BLaER1 (cell line): ENCODE measurements at regions not wholly inside any gene's neighbourhood (a gene's known extent, or its start where the extent isn't known, plus 50 kb on each side); places are given as distances from the start of the nearest gene placed in this dataset.

Source experiments
- H3K27ac ChIP-seq: shearing (Covaris generic); formaldehyde crosslinking; 2 replicates; pipeline ENCODE4 v1.8.1; 2022
- H3K27me3 ChIP-seq: shearing (Covaris generic); formaldehyde crosslinking; 2 replicates; pipeline ENCODE4 v1.8.1; 2022
- H3K36me3 ChIP-seq: shearing (Covaris generic); formaldehyde crosslinking; 2 replicates; pipeline ENCODE4 v1.8.1; 2022
- H3K4me1 ChIP-seq: shearing (Covaris generic); formaldehyde crosslinking; 2 replicates; pipeline ENCODE4 v1.8.1; 2022
- H3K4me2 ChIP-seq: shearing (Covaris generic); formaldehyde crosslinking; 2 replicates; pipeline ENCODE4 v1.8.1; 2022
- H3K4me3 ChIP-seq: shearing (Covaris generic); formaldehyde crosslinking; 2 replicates; pipeline ENCODE4 v1.8.1; 2022
- H3K9ac ChIP-seq: shearing (Covaris generic); formaldehyde crosslinking; 2 replicates; pipeline ENCODE4 v1.8.1; 2022
- H3K9me3 ChIP-seq: shearing (Covaris generic); formaldehyde crosslinking; 2 replicates; pipeline ENCODE4 v1.8.1; 2022
- H4K20me1 ChIP-seq: shearing (Covaris generic); formaldehyde crosslinking; 2 replicates; pipeline ENCODE4 v1.8.1; 2022
- Cebpa-rat ChIP-seq: shearing (Covaris generic); IDR thresholded peaks from 2 replicates; pipeline ENCODE4 v1.8.1; 2022

GRCh38 chr10:78684947-78685346 lies 383.8 kb upstream of the ZMIZ1 start:
- Histone ChIP-seq H3K36me3 (no peaks in the 10 kb centered on the region), H3K4me3 (no peak overlapping the region), H3K4me2 (no peak overlapping the region), H3K4me1 (peaks cover 31% of the 10 kb centered on the region), H3K27me3 (no peaks in the 10 kb centered on the region), H3K9ac (no peak overlapping the region), H3K9me3 (peaks cover 10% of the 10 kb centered on the region), H4K20me1 (no peaks in the 10 kb centered on the region), H3K27ac (no peak overlapping the region)
- TF ChIP-seq Cebpa-rat: no peak

GRCh38 chr10:78685466-78686103 lies 383.2 kb upstream of the ZMIZ1 start:
- H3K9me3 ChIP-seq: peaks cover 10% of the 10 kb centered on the region
- no peaks in the 10 kb centered on the region for H4K20me1 ChIP-seq
- H3K27ac ChIP-seq: no peak overlapping the region
- H3K36me3 ChIP-seq: no peaks in the 10 kb centered on the region
- TF ChIP-seq Cebpa-rat: no peak
- no peak overlapping the region for H3K9ac ChIP-seq
- H3K4me2 ChIP-seq: no peak overlapping the region
- H3K4me3 ChIP-seq: no peak overlapping the region
- peaks cover 31% of the 10 kb centered on the region for H3K4me1 ChIP-seq
- no peaks in the 10 kb centered on the region for H3K27me3 ChIP-seq

GRCh38 chr10:78686444-78687060 lies 382.2 kb upstream of the ZMIZ1 start:
- H4K20me1 ChIP-seq: no peaks in the 10 kb centered on the region
- H3K4me1 ChIP-seq: peaks cover 24% of the 10 kb centered on the region

GRCh38 chr10:78687626-78688025 lies 381.1 kb upstream of the ZMIZ1 start:
- no peaks in the 10 kb centered on the region for H3K36me3 ChIP-seq
- peaks cover 14% of the 10 kb centered on the region; the same call in 1 of the 2 replicates for H3K4me1 ChIP-seq
- no peak for TF ChIP-seq Cebpa-rat
- H3K9me3 ChIP-seq: peaks cover 8% of the 10 kb centered on the region
- H3K27ac ChIP-seq: no peak overlapping the region
- H3K27me3 ChIP-seq: no peaks in the 10 kb centered on the region
- H3K4me3 ChIP-seq: no peak overlapping the region
- H4K20me1 ChIP-seq: no peaks in the 10 kb centered on the region
- H3K9ac ChIP-seq: no peak overlapping the region
- no peak overlapping the region for H3K4me2 ChIP-seq

More at GRCh38 chr10:78686444-78687060, 382.2 kb upstream of the ZMIZ1 start:
- H3K9ac ChIP-seq: no peak overlapping the region
- H3K4me2 ChIP-seq: no peak overlapping the region
- H3K27ac ChIP-seq: no peak overlapping the region
- no peaks in the 10 kb centered on the region for H3K27me3 ChIP-seq
- H3K9me3 ChIP-seq: peaks cover 10% of the 10 kb centered on the region
- no peak overlapping the region for H3K4me3 ChIP-seq
- no peak for TF ChIP-seq Cebpa-rat
- H3K36me3 ChIP-seq: no peaks in the 10 kb centered on the region

- H3K4me2 ChIP-seq: no peak overlapping the region
- no peaks in the 10 kb centered on the region for H3K36me3 ChIP-seq
- H3K4me1 ChIP-seq: peaks cover 8% of the 10 kb centered on the region; the same call in 1 of the 2 replicates
- no peak overlapping the region for H3K4me3 ChIP-seq
- no peaks in the 10 kb centered on the region for H3K27me3 ChIP-seq
- no peak overlapping the region for H3K27ac ChIP-seq
- H4K20me1 ChIP-seq: no peaks in the 10 kb centered on the region
- H3K9ac ChIP-seq: no peak overlapping the region
- H3K9me3 ChIP-seq: 0 out of 2 replicates have a peak, but pooled peaks cover under 1% of the 10 kb centered on the region
- no peak for TF ChIP-seq Cebpa-rat
Measured at GRCh38 chr10:78688230-78688900, 380.4 kb upstream of the ZMIZ1 start.

GRCh38 chr10:78688901-78689583 lies 379.7 kb upstream of the ZMIZ1 start:
- peak overlapping the region; percentile 3; the same call in 1 of the 2 replicates for H3K4me2 ChIP-seq

GRCh38 chr10:78689584-78689935 lies 379.2 kb upstream of the ZMIZ1 start:
- H3K27me3 ChIP-seq: no peaks in the 10 kb centered on the region
- peak overlapping the region; percentile 3; the same call in 1 of the 2 replicates for H3K4me2 ChIP-seq
- no peak overlapping the region for H3K4me3 ChIP-seq
- no peaks in the 10 kb centered on the region for H4K20me1 ChIP-seq
- no peak overlapping the region for H3K27ac ChIP-seq
- H3K9me3 ChIP-seq: no peaks in the 10 kb centered on the region
- peaks cover 8% of the 10 kb centered on the region; the same call in 1 of the 2 replicates for H3K4me1 ChIP-seq
- H3K36me3 ChIP-seq: no peaks in the 10 kb centered on the region
- no peak overlapping the region for H3K9ac ChIP-seq
- no peak for TF ChIP-seq Cebpa-rat

More at GRCh38 chr10:78688901-78689583, 379.7 kb upstream of the ZMIZ1 start:
- TF ChIP-seq Cebpa-rat: no peak
- Histone ChIP-seq H3K4me1 (peaks cover 8% of the 10 kb centered on the region; the same call in 1 of the 2 replicates), H4K20me1 (no peaks in the 10 kb centered on the region), H3K4me3 (no peak overlapping the region), H3K27me3 (no peaks in the 10 kb centered on the region), H3K27ac (no peak overlapping the region), H3K9me3 (no peaks in the 10 kb centered on the region), H3K9ac (no peak overlapping the region), H3K36me3 (no peaks in the 10 kb centered on the region)

GRCh38 chr10:78690354-78691111 lies 378.2 kb upstream of the ZMIZ1 start:
- TF ChIP-seq Cebpa-rat: no peak
- Histone ChIP-seq H3K27ac (no peak overlapping the region), H4K20me1 (no peaks in the 10 kb centered on the region), H3K36me3 (no peaks in the 10 kb centered on the region), H3K4me1 (peaks cover 8% of the 10 kb centered on the region; the same call in 1 of the 2 replicates), H3K4me3 (no peak overlapping the region), H3K9me3 (no peaks in the 10 kb centered on the region), H3K9ac (no peak overlapping the region), H3K27me3 (no peaks in the 10 kb centered on the region), H3K4me2 (no peak overlapping the region)

GRCh38 chr10:78691301-78692030 lies 377.3 kb upstream of the ZMIZ1 start:
- Histone ChIP-seq H3K27ac (no peak overlapping the region), H3K9ac (no peak overlapping the region), H4K20me1 (no peaks in the 10 kb centered on the region), H3K4me1 (peaks cover 8% of the 10 kb centered on the region; the same call in 1 of the 2 replicates), H3K4me3 (no peak overlapping the region), H3K36me3 (no peaks in the 10 kb centered on the region), H3K27me3 (no peaks in the 10 kb centered on the region), H3K9me3 (no peaks in the 10 kb centered on the region), H3K4me2 (no peak overlapping the region)
- no peak for TF ChIP-seq Cebpa-rat
